ENCODE measurements at regions not wholly inside any gene's neighbourhood (a gene's known extent, or its start where the extent isn't known, plus 50 kb on each side); places are given as distances from the start of the nearest gene placed in this dataset.

- H3K4me1 ChIP-seq, result no peaks in the 10 kb centered on the region
- TF ChIP-seq POLR2A (IDR thresholded peaks at IDR 0.05) (no peak), CTCF (IDR thresholded peaks at IDR 0.05) (no peak)
- no peak for DNase-seq
- no peak overlapping the region for H3K4me3 ChIP-seq
- H3K36me3 ChIP-seq, result no peaks in the 10 kb centered on the region
- no peak overlapping the region for H3K27ac ChIP-seq
- H3K27me3 ChIP-seq, result no peaks in the 10 kb centered on the region
- intact Hi-C loops (cut with DNase I; ENCODE audit: low total_unique reads), result no loop called here
- H3K9me3 ChIP-seq, result no peaks in the 10 kb centered on the region
These were observed 185.1 kb upstream of the VASH1 start for GRCh38 chr14:76576047-76576741.

- Histone ChIP-seq H3K4me3 (no peak overlapping the region), H3K4me1 (no peaks in the 10 kb centered on the region), H3K27ac (no peak overlapping the region), H3K36me3 (no peaks in the 10 kb centered on the region), H3K27me3 (no peaks in the 10 kb centered on the region), H3K9me3 (no peaks in the 10 kb centered on the region)
- no peak for DNase-seq
- intact Hi-C loops (cut with DNase I; ENCODE audit: low total_unique reads), result no loop called here
- TF ChIP-seq POLR2A (IDR thresholded peaks at IDR 0.05), result no peak
- no peak for TF ChIP-seq CTCF (IDR thresholded peaks at IDR 0.05)
These were observed 184.2 kb upstream of the VASH1 start for GRCh38 chr14:76577090-76577489.

GRCh38 chr14:76577837-76578236, 183.4 kb upstream of the VASH1 start:
- H3K4me1 ChIP-seq, result no peaks in the 10 kb centered on the region
- H3K4me3 ChIP-seq, result no peak overlapping the region
- DNase-seq, result no peak
- H3K9me3 ChIP-seq, result no peaks in the 10 kb centered on the region
- H3K27me3 ChIP-seq, result no peaks in the 10 kb centered on the region
- no peak overlapping the region for H3K27ac ChIP-seq
- H3K36me3 ChIP-seq, result no peaks in the 10 kb centered on the region
- intact Hi-C loops (cut with DNase I; ENCODE audit: low total_unique reads), result no loop called here
- TF ChIP-seq POLR2A (IDR thresholded peaks at IDR 0.05) (no peak), CTCF (IDR thresholded peaks at IDR 0.05) (no peak)

GRCh38 chr14:76580399-76580798, 180.9 kb upstream of the VASH1 start:
- Histone ChIP-seq H3K36me3 (no peaks in the 10 kb centered on the region), H3K4me3 (no peak overlapping the region), H3K27me3 (no peaks in the 10 kb centered on the region), H3K4me1 (no peaks in the 10 kb centered on the region), H3K9me3 (no peaks in the 10 kb centered on the region), H3K27ac (no peak overlapping the region)
- TF ChIP-seq CTCF (IDR thresholded peaks at IDR 0.05) (no peak), POLR2A (IDR thresholded peaks at IDR 0.05) (no peak)
- no peak for DNase-seq
- intact Hi-C loops (cut with DNase I; ENCODE audit: low total_unique reads), result no loop called here

- TF ChIP-seq CTCF (IDR thresholded peaks at IDR 0.05) (no peak), POLR2A (IDR thresholded peaks at IDR 0.05) (no peak)
- no peaks in the 10 kb centered on the region for H3K36me3 ChIP-seq
- intact Hi-C loops (cut with DNase I; ENCODE audit: low total_unique reads), result no loop called here
- no peak overlapping the region for H3K4me3 ChIP-seq
- H3K27ac ChIP-seq, result no peak overlapping the region
- no peak for DNase-seq
- H3K4me1 ChIP-seq, result no peaks in the 10 kb centered on the region
- no peaks in the 10 kb centered on the region for H3K27me3 ChIP-seq
- H3K9me3 ChIP-seq, result no peaks in the 10 kb centered on the region
These were observed 180.3 kb upstream of the VASH1 start for GRCh38 chr14:76580967-76581366.
